ENCODE measurements at regions not wholly inside any gene's neighbourhood (a gene's known extent, or its start where the extent isn't known, plus 50 kb on each side); places are given as distances from the start of the nearest gene placed in this dataset.

DNA sequence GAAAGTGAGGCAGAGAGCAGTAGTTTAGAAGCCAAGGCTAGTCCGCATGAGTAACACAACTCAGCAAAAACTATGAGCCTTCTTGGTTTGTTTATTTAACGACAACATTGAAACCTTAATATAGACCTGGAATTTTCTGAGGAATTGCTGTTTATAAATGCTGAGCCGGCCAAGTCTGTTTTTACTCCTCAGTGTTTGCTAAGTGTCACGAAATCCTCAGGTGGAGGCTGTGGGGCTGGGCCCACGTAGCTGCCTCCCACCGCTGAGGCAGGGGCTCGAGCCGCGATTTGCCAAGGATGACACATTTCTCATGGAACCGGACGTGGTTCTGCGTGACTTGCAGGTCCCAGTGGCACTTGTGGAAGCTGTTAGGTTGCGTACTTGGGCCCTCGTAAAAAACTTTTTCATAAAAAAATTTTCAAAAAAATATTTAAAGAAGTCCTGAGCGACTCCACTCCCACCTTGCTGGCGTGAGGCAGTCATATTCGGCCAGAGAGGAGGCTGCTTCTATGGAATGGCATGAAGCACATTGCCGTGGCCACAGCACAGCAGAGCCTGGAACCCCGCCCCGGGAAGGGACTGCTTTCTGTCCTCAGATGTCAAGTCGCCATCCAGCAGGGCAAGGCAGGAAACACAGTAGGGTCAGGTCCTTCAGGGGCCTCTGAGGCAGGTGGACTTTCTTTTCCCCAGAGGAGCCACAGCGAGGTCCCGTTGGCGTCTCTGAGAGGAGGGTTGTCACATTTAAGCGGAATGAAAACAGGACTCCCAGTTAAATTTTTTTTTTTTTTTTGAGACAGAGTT, 64.8 kb upstream of the PCSK6 start:
- no peak overlapping the region for H3K4me3 ChIP-seq (ENCODE audit: low read depth, low read length)
- no peak for DNase-seq (ENCODE audit: low read depth)
- TF ChIP-seq, protein P1, sequence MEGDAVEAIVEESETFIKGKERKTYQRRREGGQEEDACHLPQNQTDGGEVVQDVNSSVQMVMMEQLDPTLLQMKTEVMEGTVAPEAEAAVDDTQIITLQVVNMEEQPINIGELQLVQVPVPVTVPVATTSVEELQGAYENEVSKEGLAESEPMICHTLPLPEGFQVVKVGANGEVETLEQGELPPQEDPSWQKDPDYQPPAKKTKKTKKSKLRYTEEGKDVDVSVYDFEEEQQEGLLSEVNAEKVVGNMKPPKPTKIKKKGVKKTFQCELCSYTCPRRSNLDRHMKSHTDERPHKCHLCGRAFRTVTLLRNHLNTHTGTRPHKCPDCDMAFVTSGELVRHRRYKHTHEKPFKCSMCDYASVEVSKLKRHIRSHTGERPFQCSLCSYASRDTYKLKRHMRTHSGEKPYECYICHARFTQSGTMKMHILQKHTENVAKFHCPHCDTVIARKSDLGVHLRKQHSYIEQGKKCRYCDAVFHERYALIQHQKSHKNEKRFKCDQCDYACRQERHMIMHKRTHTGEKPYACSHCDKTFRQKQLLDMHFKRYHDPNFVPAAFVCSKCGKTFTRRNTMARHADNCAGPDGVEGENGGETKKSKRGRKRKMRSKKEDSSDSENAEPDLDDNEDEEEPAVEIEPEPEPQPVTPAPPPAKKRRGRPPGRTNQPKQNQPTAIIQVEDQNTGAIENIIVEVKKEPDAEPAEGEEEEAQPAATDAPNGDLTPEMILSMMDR (IDR thresholded peaks at IDR 0.05; ENCODE audit: insufficient read depth, low read length) = no peak

DNA sequence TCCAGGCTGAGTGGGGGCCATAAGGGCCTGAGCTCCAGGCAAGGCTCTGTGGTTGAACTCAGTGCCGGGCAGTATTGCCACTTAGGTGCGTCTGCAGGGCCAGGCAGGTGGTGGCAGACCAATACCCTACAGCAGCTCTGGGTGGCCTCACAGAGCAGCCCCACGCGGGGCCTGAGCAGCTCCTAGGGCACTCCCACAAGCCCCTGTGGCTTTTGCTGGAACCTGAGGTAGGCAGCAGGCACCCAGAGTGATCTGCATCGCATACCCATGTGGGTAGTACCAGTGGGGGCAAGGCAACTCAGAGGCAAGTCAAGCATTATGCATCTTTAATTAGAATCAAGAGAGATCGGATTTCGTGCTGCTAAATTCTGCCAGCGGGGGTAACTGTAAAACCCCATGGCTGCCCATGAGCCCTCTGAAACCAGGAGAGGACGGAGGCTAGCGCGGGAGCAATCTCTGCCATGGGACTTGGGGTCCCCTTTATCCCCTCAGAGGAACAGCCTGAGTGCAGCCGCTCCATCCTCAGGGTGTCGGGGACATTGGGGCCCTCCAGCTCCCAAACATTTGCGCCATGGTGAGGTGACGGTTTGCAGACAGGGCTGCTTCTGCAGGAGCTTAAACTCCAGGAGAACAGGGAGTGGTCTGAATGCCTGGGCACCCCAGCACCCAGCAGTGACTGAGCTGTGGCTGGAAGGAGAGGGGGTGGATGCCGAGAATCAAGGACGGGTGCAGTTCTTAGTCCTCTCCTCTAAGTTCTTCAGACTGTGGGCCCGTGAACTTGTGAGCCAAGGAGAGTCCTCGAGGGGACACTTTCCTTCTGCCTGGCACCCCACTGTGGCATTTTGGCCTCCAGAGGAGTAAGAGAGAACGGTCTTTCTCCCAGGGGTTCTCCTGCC, 62.4 kb upstream of the PCSK6 start:
- no peak overlapping the region for H3K4me3 ChIP-seq (ENCODE audit: low read depth, low read length)
- TF ChIP-seq, protein P1 (IDR thresholded peaks at IDR 0.05; ENCODE audit: insufficient read depth, low read length) = no peak

DNA sequence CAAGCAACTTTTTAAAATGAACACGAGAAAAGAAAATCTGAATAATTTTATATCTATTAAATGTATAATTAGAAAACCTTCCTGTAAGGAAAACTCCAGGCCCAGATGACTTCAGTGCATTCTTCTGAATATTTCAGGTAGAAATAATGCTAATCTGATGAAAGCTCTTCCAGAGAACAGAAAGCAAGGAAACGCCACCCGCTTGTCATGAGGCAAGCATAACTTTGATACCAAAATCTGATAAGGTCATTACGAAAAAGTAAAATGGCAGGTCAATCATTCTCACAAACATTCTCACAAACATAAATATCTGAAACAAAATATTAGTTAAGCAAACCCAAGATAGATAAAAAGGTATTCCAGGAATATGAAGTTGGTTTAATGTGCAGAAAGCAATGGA, 60.6 kb upstream of the PCSK6 start:
- no peak overlapping the region for H3K4me3 ChIP-seq (ENCODE audit: low read depth, low read length)
- DNase-seq (ENCODE audit: low read depth) = no peak
- TF ChIP-seq, protein P1 (IDR thresholded peaks at IDR 0.05; ENCODE audit: insufficient read depth, low read length) = no peak

More for the DNA sequence above, 62.4 kb upstream of the PCSK6 start:
- DNase-seq (ENCODE audit: low read depth) = no peak

DNA sequence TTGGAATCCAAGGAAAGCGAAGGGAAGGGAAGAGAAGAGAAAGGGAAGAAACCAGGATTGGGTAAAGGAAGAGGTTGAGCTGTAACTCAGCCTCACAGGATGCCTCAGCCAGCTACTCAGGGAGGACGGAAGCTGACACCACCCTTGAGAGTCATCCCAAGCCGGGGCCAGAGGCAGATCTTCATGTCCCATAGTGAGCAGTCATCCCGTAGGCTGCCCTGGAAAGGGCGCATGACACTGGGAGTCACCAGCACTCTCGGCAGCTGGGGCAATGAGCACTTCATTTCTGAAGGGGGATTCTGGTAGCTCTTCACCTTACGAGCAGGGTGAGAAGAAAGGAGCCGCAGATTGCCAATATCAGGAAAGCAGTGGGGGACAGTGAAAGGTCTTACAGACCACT, 60.1 kb upstream of the PCSK6 start:
- H3K4me3 ChIP-seq (ENCODE audit: low read depth, low read length) = no peak overlapping the region
- DNase-seq (ENCODE audit: low read depth) = no peak
- TF ChIP-seq, protein P1 (IDR thresholded peaks at IDR 0.05; ENCODE audit: insufficient read depth, low read length) = no peak

DNA sequence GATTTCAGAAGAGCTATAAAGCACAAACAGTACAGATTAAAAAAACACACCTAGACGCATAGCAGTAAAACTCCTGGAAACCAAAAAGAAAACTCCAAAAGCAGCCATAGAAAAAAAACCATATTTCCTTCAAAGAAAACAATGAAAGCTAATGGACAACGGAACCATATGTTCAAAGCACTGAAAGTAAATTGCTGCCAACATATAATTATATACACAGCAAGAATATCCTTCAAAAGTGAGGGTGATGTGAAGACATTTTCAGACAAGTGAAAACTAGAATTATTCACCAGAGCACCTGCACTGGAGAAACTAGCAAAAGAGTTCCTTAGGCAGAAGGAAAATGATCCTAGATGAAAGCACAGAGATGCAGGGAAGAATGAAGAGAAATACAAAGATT, 58.2 kb upstream of the PCSK6 start:
- TF ChIP-seq, protein P1 (IDR thresholded peaks at IDR 0.05; ENCODE audit: insufficient read depth, low read length) = no peak
- DNase-seq (ENCODE audit: low read depth) = no peak

DNA sequence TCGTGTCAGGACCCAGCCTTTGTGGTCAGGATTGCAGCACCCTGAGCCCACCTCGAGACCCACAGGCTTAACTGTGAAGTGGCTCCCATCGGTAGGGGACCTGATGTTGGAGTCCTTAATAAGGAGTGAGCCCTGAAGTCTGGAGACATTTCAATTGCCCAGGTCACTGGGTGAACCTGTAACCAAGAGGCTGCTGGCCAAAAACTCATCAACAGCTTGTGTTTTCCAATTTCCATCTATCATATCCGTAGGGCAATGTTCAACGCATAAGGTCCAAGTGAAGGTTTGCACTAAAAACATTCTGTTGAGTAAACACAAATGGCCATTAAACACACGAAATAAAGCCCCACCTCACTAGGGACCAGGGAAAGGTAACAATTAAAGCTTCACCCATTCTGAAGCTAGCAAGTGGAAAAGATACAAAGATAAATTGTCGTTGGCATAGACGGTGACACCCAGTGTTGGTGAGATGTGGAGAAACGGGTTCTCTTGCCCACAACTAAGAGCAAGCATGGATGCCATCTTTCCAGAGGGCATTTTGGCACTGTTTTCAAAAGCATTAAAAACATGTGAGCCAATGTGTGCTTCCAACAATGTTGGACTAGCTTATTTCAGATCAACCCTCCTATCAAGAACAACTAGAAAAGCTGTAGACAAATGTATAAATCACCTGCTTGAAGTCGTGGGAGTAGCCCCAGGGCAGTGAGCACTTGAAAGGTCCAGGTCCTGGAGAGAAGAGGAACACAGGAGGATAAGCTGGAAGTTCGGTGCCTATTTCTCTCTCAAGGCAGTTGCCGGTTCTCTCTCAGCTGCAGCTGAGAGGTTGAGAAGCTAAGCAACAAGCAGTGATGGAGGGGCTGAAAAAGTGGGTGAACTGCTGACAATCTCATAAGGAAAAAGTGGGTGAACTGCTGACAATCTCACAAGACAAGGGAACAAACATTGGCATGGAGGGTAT, 56.3 kb upstream of the PCSK6 start:
- no peak for DNase-seq (ENCODE audit: low read depth)
- no peak overlapping the region for H3K4me3 ChIP-seq (ENCODE audit: low read depth, low read length)
- TF ChIP-seq, protein P1 (IDR thresholded peaks at IDR 0.05; ENCODE audit: insufficient read depth, low read length) = no peak

More for the DNA sequence above, 58.2 kb upstream of the PCSK6 start:
- no peak overlapping the region for H3K4me3 ChIP-seq (ENCODE audit: low read depth, low read length)
